ENCODE measurements at regions not wholly inside any gene's neighbourhood (a gene's known extent, or its start where the extent isn't known, plus 50 kb on each side); places are given as distances from the start of the nearest gene placed in this dataset.

DNA sequence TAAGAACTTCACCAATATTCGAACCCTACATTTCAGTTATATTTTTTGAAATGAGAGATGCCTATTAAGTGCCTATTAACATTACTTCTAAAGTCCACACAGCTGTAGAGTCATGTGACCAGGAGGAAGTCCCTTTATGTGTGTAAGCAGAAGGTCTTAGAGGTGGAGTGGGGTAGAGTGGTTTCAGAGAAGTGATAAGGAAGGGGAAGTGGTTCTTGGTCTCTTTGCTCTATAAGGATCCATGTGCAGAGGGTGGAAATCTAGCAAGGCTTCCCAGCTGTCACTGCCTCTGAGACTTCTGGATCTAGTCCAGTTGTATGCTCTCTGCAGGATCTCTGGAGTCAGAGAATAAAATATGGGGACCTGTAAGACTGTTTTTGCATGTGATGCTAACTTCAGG lies 673.9 kb downstream of the FLRT2 start:
- intact Hi-C loops (cut with DNase I) = no loop called here
- Histone ChIP-seq H3K27ac (no peak overlapping the region), H3K36me3 (replicated peaks in 1 of 2) (no peaks in the 10 kb centered on the region), H3K4me3 (no peak overlapping the region), H3K27me3 (no peaks in the 10 kb centered on the region), H3K9me3 (replicated peaks in 1 of 3) (no peaks in the 10 kb centered on the region), H3K4me1 (replicated peaks in 1 of 2) (no peaks in the 10 kb centered on the region)
- DNase-seq = no peak
- TF ChIP-seq, protein P1, sequence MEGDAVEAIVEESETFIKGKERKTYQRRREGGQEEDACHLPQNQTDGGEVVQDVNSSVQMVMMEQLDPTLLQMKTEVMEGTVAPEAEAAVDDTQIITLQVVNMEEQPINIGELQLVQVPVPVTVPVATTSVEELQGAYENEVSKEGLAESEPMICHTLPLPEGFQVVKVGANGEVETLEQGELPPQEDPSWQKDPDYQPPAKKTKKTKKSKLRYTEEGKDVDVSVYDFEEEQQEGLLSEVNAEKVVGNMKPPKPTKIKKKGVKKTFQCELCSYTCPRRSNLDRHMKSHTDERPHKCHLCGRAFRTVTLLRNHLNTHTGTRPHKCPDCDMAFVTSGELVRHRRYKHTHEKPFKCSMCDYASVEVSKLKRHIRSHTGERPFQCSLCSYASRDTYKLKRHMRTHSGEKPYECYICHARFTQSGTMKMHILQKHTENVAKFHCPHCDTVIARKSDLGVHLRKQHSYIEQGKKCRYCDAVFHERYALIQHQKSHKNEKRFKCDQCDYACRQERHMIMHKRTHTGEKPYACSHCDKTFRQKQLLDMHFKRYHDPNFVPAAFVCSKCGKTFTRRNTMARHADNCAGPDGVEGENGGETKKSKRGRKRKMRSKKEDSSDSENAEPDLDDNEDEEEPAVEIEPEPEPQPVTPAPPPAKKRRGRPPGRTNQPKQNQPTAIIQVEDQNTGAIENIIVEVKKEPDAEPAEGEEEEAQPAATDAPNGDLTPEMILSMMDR (IDR thresholded peaks at IDR 0.05) = no peak
- no peak for TF ChIP-seq POLR2A (IDR thresholded peaks at IDR 0.05)
- WGBS, 4 donors = 57 to 77% (median 64%) methylated on average over 1 of the region's 1 CpG

DNA sequence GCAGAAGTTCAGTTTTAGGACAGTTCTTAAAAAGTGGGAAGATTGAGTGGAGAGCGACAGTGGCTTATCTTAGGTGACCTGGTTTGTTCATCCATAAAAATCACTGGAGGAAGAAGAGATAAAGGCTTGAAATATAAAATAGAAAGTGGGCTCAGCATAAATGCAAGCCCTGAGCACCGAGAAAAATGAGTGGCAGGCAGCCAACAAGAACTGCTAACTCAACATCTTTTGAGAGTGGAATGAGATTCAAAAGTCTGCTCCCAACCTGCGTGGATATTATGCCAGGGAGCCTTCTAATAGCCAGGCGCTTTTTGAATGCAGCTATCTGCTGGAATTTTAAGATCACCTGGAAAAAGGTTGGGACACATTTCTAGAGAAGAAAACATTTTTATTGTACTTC lies 666.5 kb downstream of the FLRT2 start:
- Histone ChIP-seq H3K4me3 (no peak overlapping the region), H3K36me3 (replicated peaks in 1 of 2) (no peaks in the 10 kb centered on the region), H3K4me1 (replicated peaks in 1 of 2) (no peaks in the 10 kb centered on the region), H3K27me3 (no peaks in the 10 kb centered on the region), H3K27ac (no peak overlapping the region), H3K9me3 (replicated peaks in 1 of 3) (no peaks in the 10 kb centered on the region)
- DNase-seq = peak in 1 of 7 donors; percentile 15
- TF ChIP-seq, protein P1 (IDR thresholded peaks at IDR 0.05) = no peak
- TF ChIP-seq POLR2A (IDR thresholded peaks at IDR 0.05) = no peak
- 28 to 35% (median 31%) methylated on average over 4 of the region's 4 CpGs for WGBS, 4 donors
- intact Hi-C loops (cut with DNase I) = no loop called here

DNA sequence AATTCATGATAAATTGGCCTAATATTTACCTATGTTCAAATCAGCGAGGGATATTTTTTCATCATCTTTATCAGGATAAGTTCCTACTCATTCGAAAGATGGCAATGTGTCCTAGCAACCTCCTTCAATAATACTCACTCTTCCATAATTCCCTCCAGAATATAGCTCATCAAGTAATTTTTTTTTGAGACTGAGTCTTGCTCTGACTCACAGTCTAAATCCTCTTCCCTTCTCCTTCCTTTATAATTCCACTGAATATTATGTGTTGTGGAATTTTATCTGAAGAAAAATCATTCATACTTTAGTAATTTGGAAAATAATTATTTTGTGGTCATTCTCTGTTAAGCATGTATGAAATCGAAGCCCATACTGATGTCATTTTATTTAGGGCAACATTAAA lies 663.8 kb downstream of the FLRT2 start:
- intact Hi-C loops (cut with DNase I) = no loop called here
- 78 to 83% (median 79%) methylated on average over 3 of the region's 3 CpGs for WGBS, 4 donors
- Histone ChIP-seq H3K4me3 (no peak overlapping the region), H3K27ac (no peak overlapping the region), H3K27me3 (no peaks in the 10 kb centered on the region), H3K36me3 (replicated peaks in 1 of 2) (no peaks in the 10 kb centered on the region), H3K4me1 (replicated peaks in 1 of 2) (no peaks in the 10 kb centered on the region), H3K9me3 (replicated peaks in 1 of 3) (no peaks in the 10 kb centered on the region)
- TF ChIP-seq, protein P1 (IDR thresholded peaks at IDR 0.05) = no peak
- TF ChIP-seq POLR2A (IDR thresholded peaks at IDR 0.05) = no peak
- no peak for DNase-seq

DNA sequence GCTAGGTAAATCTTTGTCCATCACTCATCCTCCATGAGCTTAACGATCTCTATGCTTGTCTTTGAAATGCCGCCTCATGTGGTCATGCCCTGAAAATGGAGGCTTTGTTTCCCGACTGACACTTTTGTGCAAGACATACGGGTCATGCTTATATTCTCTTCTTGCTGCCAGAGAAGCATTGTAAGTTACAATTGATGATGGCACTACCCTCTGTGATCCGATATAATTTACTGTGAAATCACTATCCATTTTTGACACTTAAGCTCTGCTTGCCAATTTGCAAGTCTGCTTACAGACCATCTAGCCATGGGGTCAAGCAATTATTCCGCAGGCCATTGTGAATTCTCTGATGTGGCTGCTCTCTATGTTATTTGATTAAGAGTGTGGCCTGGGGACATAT lies 650.0 kb downstream of the FLRT2 start:
- WGBS, 4 donors = 79 to 82% (median 82%) methylated on average over 6 of the region's 6 CpGs
- no peaks in the 10 kb centered on the region for H3K9me3 ChIP-seq (replicated peaks in 1 of 3)
- intact Hi-C loops (cut with DNase I) = no loop called here
- TF ChIP-seq, protein P1 (IDR thresholded peaks at IDR 0.05) = no peak
- no peak for TF ChIP-seq POLR2A (IDR thresholded peaks at IDR 0.05)
- no peak overlapping the region for H3K4me3 ChIP-seq
- no peaks in the 10 kb centered on the region for H3K4me1 ChIP-seq (replicated peaks in 1 of 2)
- H3K36me3 ChIP-seq (replicated peaks in 1 of 2) = no peaks in the 10 kb centered on the region
- no peak overlapping the region for H3K27ac ChIP-seq
- DNase-seq = no peak
- H3K27me3 ChIP-seq = no peaks in the 10 kb centered on the region

All from adrenal gland (tissue), 9 donors.